ENCODE measurements at regions not wholly inside any gene's neighbourhood (a gene's known extent, or its start where the extent isn't known, plus 50 kb on each side); places are given as distances from the start of the nearest gene placed in this dataset.

GRCh38 chr17:6936370-6937028, 59.4 kb upstream of the ALOX12 start:
- no peaks in the 10 kb centered on the region for H3K36me3 Mint-ChIP-seq
- Histone ChIP-seq H2AFZ (ENCODE audit: insufficient read depth, low read depth, low read length, poor library complexity, severe bottlenecking) (peak overlapping the region; percentile 59), H3K36me3 (replicated peaks in 1 of 2; ENCODE audit: control insufficient read depth in 1 of 2, insufficient read depth in 2 of 2, low read length in 2 of 2) (no peaks in the 10 kb centered on the region), H3K9me3 (replicated peaks in 1 of 2; ENCODE audit: control insufficient read depth in 1 of 2, insufficient read depth in 1 of 2, low read length in 2 of 2) (no peaks in the 10 kb centered on the region), H3K4me3 (replicated peaks in 1 of 3; ENCODE audit: low read depth in 2 of 3, low read length in 3 of 3) (peak overlapping the region; percentile 32 to 80 (median 71)), H4K20me1 (ENCODE audit: insufficient read depth, low read length) (no peaks in the 10 kb centered on the region), H3K9ac (ENCODE audit: insufficient read depth, low read length, poor library complexity, severe bottlenecking) (peak overlapping the region; percentile 56), H3K79me2 (ENCODE audit: insufficient read depth, low read length) (no peaks in the 10 kb centered on the region), H3K4me2 (replicated peaks; ENCODE audit: extremely low read depth, low read length, poor library complexity, severe bottlenecking) (peak overlapping the region; percentile 59), H3K4me1 (ENCODE audit: control insufficient read depth in 1 of 2, insufficient read depth in 2 of 2, low read length in 2 of 2) (peaks cover 4 to 8% of the 10 kb centered on the region in 2 donors), H3K27ac (ENCODE audit: low read depth in 1 of 2, low read length in 2 of 2) (peak overlapping the region in 1 of 2 donors; percentile 84), H3K27me3 (ENCODE audit: control insufficient read depth in 2 of 2, insufficient read depth in 2 of 2, low read length in 2 of 2) (no peaks in the 10 kb centered on the region)
- H3K9me3 Mint-ChIP-seq = peaks cover 2 to 12% (median 8%) of the 10 kb centered on the region in 7 donors
- H3K27me3 Mint-ChIP-seq (ENCODE audit: low read depth in 3 of 3) = peaks cover 0 to 3% (median 2%) of the 10 kb centered on the region in 3 donors
- 86% methylated on average over 1 of the region's 8 CpGs for WGBS (ENCODE audit: insufficient coverage)
- H3K4me3 Mint-ChIP-seq = peak overlapping the region; percentile 66 to 76
- intact Hi-C loops (cut with micrococcal nuclease) = no loop called here
- DNase-seq = peak; percentile 40 to 71 (median 57)
- H3K4me1 Mint-ChIP-seq = peaks cover 12% of the 10 kb centered on the region
- peak overlapping the region; percentile 73 to 87 (median 81) for H3K27ac Mint-ChIP-seq
- TF ChIP-seq, protein P1, sequence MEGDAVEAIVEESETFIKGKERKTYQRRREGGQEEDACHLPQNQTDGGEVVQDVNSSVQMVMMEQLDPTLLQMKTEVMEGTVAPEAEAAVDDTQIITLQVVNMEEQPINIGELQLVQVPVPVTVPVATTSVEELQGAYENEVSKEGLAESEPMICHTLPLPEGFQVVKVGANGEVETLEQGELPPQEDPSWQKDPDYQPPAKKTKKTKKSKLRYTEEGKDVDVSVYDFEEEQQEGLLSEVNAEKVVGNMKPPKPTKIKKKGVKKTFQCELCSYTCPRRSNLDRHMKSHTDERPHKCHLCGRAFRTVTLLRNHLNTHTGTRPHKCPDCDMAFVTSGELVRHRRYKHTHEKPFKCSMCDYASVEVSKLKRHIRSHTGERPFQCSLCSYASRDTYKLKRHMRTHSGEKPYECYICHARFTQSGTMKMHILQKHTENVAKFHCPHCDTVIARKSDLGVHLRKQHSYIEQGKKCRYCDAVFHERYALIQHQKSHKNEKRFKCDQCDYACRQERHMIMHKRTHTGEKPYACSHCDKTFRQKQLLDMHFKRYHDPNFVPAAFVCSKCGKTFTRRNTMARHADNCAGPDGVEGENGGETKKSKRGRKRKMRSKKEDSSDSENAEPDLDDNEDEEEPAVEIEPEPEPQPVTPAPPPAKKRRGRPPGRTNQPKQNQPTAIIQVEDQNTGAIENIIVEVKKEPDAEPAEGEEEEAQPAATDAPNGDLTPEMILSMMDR (IDR thresholded peaks at IDR 0.05) = no peak

DNA sequence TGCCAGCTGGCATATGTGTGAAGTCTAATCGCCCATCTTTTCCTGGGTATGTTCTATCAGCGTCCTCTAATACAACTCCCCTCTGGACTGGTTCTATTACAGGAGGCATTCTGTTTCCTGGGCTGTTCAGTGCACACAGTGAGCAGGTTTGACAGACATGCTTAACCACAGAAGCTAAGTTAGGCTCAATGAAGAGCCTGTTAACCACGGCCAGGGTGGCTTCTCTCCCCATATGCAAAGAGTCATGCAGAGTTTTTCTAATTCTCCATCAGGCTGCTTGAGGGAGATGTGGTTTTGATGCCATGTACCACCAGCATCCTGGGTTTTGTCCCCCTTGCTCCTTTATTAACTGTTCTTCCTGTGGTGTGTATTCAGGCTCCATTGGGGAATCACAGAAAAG, 57.2 kb upstream of the ALOX12 start:
- H3K4me3 Mint-ChIP-seq = no peak overlapping the region
- WGBS (ENCODE audit: insufficient coverage) = no CpG with 5 or more reads among the region's 3 CpGs
- peak overlapping the region in 1 of 7 donors; percentile 59 for H3K27ac Mint-ChIP-seq

More for the DNA sequence above, 57.2 kb upstream of the ALOX12 start:
- Mint-ChIP-seq H3K4me1 (peaks cover 23% of the 10 kb centered on the region), H3K27me3 (ENCODE audit: low read depth in 3 of 3) (peaks cover 0 to 2% (median 0%) of the 10 kb centered on the region in 3 donors), H3K9me3 (peaks cover 2 to 8% (median 5%) of the 10 kb centered on the region in 7 donors), H3K36me3 (no peaks in the 10 kb centered on the region)
- Histone ChIP-seq H3K27ac (ENCODE audit: low read depth in 1 of 2, low read length in 2 of 2) (no peak overlapping the region), H4K20me1 (ENCODE audit: insufficient read depth, low read length) (no peaks in the 10 kb centered on the region), H3K9me3 (replicated peaks in 1 of 2; ENCODE audit: control insufficient read depth in 1 of 2, insufficient read depth in 1 of 2, low read length in 2 of 2) (no peaks in the 10 kb centered on the region), H3K36me3 (replicated peaks in 1 of 2; ENCODE audit: control insufficient read depth in 1 of 2, insufficient read depth in 2 of 2, low read length in 2 of 2) (no peaks in the 10 kb centered on the region), H3K27me3 (ENCODE audit: control insufficient read depth in 2 of 2, insufficient read depth in 2 of 2, low read length in 2 of 2) (no peaks in the 10 kb centered on the region), H3K4me2 (replicated peaks; ENCODE audit: extremely low read depth, low read length, poor library complexity, severe bottlenecking) (no peak overlapping the region), H3K79me2 (ENCODE audit: insufficient read depth, low read length) (no peaks in the 10 kb centered on the region), H3K9ac (ENCODE audit: insufficient read depth, low read length, poor library complexity, severe bottlenecking) (no peak overlapping the region), H2AFZ (ENCODE audit: insufficient read depth, low read depth, low read length, poor library complexity, severe bottlenecking) (no peak overlapping the region), H3K4me1 (ENCODE audit: control insufficient read depth in 1 of 2, insufficient read depth in 2 of 2, low read length in 2 of 2) (peaks cover 9 to 18% of the 10 kb centered on the region in 2 donors), H3K4me3 (replicated peaks in 1 of 3; ENCODE audit: low read depth in 2 of 3, low read length in 3 of 3) (no peak overlapping the region)
- TF ChIP-seq, protein P1 (IDR thresholded peaks at IDR 0.05) = no peak
- intact Hi-C loops (cut with micrococcal nuclease) = no loop called here
- no peak for DNase-seq

Data from CD14-positive monocyte (primary cell).